Mammary epithelial cell (primary cell): ENCODE measurements at regions not wholly inside any gene's neighbourhood (a gene's known extent, or its start where the extent isn't known, plus 50 kb on each side); places are given as distances from the start of the nearest gene placed in this dataset.

Experiments used
- EZH2 ChIP-seq: IDR thresholded peaks from 2 replicates; pipeline ENCODE4 v1.6.1; 2012; ENCODE audit warnings: low read length, inconsistent platforms, borderline replicate concordance
- TF ChIP-seq, protein P1 (sequence below), 2 donors: IDR thresholded peaks in 1 of 2; conservative IDR thresholded peaks in 1 of 2; 2 replicates each; pipeline ENCODE4 v1.5.1; 2011 to 2012; ENCODE audit warnings: inconsistent platforms in 2 of 2, low read length in 2 of 2, mild to moderate bottlenecking in 2 of 2, control low read depth in 1 of 2, low read depth in 1 of 2; ENCODE audit not compliant: insufficient read depth in 1 of 2; ENCODE audit errors: extremely low read depth in 1 of 2

DNA sequence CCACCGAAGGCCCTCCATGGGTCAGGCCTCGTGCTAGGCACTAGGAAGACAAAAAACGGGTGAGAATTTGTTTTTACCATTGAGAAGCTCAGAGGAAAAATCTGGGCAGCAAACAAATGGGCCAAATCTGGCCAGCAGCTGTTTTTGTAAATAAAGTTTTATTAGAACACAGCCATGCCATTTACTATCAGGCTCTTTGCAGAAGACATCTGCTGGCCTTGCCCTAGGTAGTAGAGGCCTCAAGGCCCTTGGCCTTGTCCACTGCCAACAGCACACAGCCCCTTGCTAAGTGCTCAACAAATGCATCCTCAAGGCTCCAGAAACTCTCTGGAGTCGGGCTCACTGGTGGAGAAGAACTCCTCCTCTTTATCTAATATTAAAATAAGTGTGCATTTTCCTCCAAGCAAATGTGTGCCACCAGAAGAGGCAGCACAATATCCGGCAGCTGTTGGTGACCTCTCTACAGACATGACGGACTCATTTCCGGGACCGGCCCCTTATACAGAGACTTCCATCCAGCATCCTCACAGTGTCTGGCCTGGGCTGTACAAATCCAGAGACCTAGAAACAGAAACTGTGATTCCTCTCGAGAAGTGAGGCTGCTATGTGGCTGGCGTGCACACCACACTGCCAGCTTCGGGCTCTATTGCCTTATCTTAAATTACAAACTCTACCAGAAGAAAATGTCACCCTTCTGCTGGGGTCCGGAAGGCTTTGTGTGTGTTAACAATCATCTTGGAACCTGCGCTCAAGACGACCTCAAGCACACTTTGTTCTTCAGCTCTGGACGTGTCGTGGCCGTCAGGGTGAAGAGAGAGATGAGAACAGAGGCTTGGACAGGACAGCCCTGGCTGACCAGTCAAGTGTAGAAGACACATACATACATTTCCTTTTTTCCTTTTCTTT lies 203.9 kb downstream of the TOMM20 start:
- TF ChIP-seq, protein P1, sequence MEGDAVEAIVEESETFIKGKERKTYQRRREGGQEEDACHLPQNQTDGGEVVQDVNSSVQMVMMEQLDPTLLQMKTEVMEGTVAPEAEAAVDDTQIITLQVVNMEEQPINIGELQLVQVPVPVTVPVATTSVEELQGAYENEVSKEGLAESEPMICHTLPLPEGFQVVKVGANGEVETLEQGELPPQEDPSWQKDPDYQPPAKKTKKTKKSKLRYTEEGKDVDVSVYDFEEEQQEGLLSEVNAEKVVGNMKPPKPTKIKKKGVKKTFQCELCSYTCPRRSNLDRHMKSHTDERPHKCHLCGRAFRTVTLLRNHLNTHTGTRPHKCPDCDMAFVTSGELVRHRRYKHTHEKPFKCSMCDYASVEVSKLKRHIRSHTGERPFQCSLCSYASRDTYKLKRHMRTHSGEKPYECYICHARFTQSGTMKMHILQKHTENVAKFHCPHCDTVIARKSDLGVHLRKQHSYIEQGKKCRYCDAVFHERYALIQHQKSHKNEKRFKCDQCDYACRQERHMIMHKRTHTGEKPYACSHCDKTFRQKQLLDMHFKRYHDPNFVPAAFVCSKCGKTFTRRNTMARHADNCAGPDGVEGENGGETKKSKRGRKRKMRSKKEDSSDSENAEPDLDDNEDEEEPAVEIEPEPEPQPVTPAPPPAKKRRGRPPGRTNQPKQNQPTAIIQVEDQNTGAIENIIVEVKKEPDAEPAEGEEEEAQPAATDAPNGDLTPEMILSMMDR (conservative IDR thresholded peaks at IDR 0.05 in 1 of 2, IDR thresholded peaks at IDR 0.05 in 1 of 2; ENCODE audit: extremely low read depth in 1 of 2, insufficient read depth in 1 of 2, low read depth in 1 of 2, low read length in 2 of 2): no peak
- TF ChIP-seq EZH2: no peak
